ENCODE measurements at regions not wholly inside any gene's neighbourhood (a gene's known extent, or its start where the extent isn't known, plus 50 kb on each side); places are given as distances from the start of the nearest gene placed in this dataset.

DNA sequence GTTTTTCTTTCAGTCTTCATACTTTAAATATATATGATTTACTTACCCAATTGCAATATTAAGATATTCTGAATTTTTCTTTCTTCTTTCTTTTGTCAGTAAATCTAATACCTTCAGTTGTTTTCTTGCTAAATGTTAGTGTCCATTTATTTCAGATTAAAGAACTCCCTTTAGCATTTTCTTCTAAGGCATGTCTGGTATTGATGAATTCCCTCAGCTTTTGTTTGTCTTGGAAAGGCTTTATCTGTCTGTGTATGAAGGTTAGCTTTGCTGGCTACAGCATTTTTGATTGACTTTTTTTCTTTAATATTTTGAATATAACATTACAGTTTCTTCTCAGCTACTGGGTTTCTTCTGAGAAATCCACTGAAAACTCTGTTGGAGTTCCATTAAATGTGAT lies 64.0 kb upstream of the PLSCR4 start:
- no peak for TF ChIP-seq POLR2A (IDR thresholded peaks at IDR 0.05)
- TF ChIP-seq, protein P1, sequence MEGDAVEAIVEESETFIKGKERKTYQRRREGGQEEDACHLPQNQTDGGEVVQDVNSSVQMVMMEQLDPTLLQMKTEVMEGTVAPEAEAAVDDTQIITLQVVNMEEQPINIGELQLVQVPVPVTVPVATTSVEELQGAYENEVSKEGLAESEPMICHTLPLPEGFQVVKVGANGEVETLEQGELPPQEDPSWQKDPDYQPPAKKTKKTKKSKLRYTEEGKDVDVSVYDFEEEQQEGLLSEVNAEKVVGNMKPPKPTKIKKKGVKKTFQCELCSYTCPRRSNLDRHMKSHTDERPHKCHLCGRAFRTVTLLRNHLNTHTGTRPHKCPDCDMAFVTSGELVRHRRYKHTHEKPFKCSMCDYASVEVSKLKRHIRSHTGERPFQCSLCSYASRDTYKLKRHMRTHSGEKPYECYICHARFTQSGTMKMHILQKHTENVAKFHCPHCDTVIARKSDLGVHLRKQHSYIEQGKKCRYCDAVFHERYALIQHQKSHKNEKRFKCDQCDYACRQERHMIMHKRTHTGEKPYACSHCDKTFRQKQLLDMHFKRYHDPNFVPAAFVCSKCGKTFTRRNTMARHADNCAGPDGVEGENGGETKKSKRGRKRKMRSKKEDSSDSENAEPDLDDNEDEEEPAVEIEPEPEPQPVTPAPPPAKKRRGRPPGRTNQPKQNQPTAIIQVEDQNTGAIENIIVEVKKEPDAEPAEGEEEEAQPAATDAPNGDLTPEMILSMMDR (IDR thresholded peaks at IDR 0.05): no peak
